HepG2 (cell line): ENCODE measurements at regions not wholly inside any gene's neighbourhood (a gene's known extent, or its start where the extent isn't known, plus 50 kb on each side); places are given as distances from the start of the nearest gene placed in this dataset.
A peak's percentile ranks its signal among the peaks of the same experiment; 100 is the strongest.

Experiments
- ATAC-seq: fragments of 200-7000 bp; cut with Tn5 transposase; 3 replicates; pipeline ENCODE4 v1.9.1; 2020; ENCODE audit warnings: mild to moderate bottlenecking, moderate library complexity
- BruUV-seq: library from RNA; stranded (reverse); fragments of 400-500 nt; replicated peaks from 2 replicates; lab custom pipeline; 2021; lab: Mats Ljungman, UMichigan
- CTCF ChIA-PET: fragments of 300-600 bp; formaldehyde crosslinking; extraction: SDS; loops from one replicate; lab custom pipeline; 2021; ENCODE audit warnings: low total read pairs, inconsistent platforms, low intra/inter-chr PET ratio; lab: Yijun Ruan, JAX
- POLR2A ChIA-PET: fragments of 350-600 bp; sonication (Branson Sonifier 250); formaldehyde crosslinking; loops from one replicate; lab custom pipeline; 2020; ENCODE audit warnings: antibody characterized with exemption, inconsistent platforms; lab: Yijun Ruan, JAX
- DNase-seq: peaks from one replicate; pipeline ENCODE4 v3.0.0-alpha.2; 2015; ENCODE audit warnings: low spot score
- FAIRE-seq: peaks from 3 replicates; lab custom pipeline; 2011; peaks lifted over from hg19 to GRCh38; lab: Jason Lieb, UNC
- H2AFZ ChIP-seq: one replicate; pipeline ENCODE4 v1.6.1; 2011; ENCODE audit warnings: low read length, inconsistent platforms
- H3K27ac ChIP-seq: fragments of 300-600 bp; 3 replicates; pipeline ENCODE4 v1.8.0; 2011; ENCODE audit warnings: mixed run types, mild to moderate bottlenecking, mixed read lengths, low read length, inconsistent platforms; ENCODE audit not compliant: insufficient read depth; ENCODE audit errors: extremely low read length
- H3K27me3 ChIP-seq, 2 experiments: fragments of 200-600 bp in 1 of 2; 2 replicates in 1 of 2; 3 replicates in 1 of 2; pipeline versions ENCODE4 v1.6.0 to v1.8.0; 2011; ENCODE audit warnings: low read length in 2 of 2, mild to moderate bottlenecking in 2 of 2, moderate library complexity in 2 of 2, inconsistent platforms in 1 of 2; ENCODE audit not compliant: insufficient read depth in 2 of 2, control insufficient read depth in 1 of 2
- H3K36me3 ChIP-seq, 2 experiments: fragments of 200-600 bp in 1 of 2; replicated peaks in 1 of 2; 2 replicates in 1 of 2; 3 replicates in 1 of 2; pipeline versions ENCODE4 v1.5.1 to v1.8.0; 2011; ENCODE audit warnings: low read length in 2 of 2, inconsistent platforms in 1 of 2; ENCODE audit not compliant: insufficient read depth in 2 of 2, control insufficient read depth in 1 of 2
- H3K4me1 ChIP-seq: 2 replicates; pipeline ENCODE4 v1.5.1; 2012; ENCODE audit warnings: low read length, inconsistent platforms; ENCODE audit not compliant: insufficient read depth
- H3K4me2 ChIP-seq: 2 replicates; pipeline ENCODE4 v1.6.0; 2011; ENCODE audit warnings: low read depth, low read length, inconsistent platforms
- H3K4me3 ChIP-seq, 3 experiments: fragments of 200-600 bp in 1 of 3; sonication (generic), shearing (Covaris generic) in 1 of 3; replicated peaks in 1 of 3; 2 replicates each; pipeline ENCODE4 v1.5.1; 2011 to 2016; ENCODE audit warnings: low read length in 3 of 3, inconsistent platforms in 2 of 3, low read depth in 2 of 3, mild to moderate bottlenecking in 2 of 3, control low read depth in 1 of 3, mixed read lengths in 1 of 3; ENCODE audit not compliant: insufficient read depth in 1 of 3
- H3K79me2 ChIP-seq: one replicate; pipeline ENCODE4 v1.6.1; 2011; ENCODE audit warnings: low read length, inconsistent platforms; ENCODE audit not compliant: insufficient read depth
- H3K9ac ChIP-seq: 2 replicates; pipeline ENCODE4 v1.6.0; 2011; ENCODE audit warnings: mild to moderate bottlenecking, low read depth, low read length, inconsistent platforms; ENCODE audit not compliant: insufficient read depth
- H3K9me3 ChIP-seq: 2 replicates; pipeline ENCODE4 v1.5.1; 2012; ENCODE audit warnings: mild to moderate bottlenecking, low read length
- H4K20me1 ChIP-seq: 2 replicates; pipeline ENCODE4 v1.6.0; 2011; ENCODE audit warnings: inconsistent platforms, mild to moderate bottlenecking, low read length, moderate library complexity; ENCODE audit not compliant: insufficient read depth
- ASH2L ChIP-seq: fragments of 300-600, 200-600 bp; sonication (generic); IDR thresholded peaks from 2 replicates; pipeline ENCODE4 v1.7.0; 2017; ENCODE audit warnings: low read depth, mild to moderate bottlenecking, moderate library complexity, mixed read lengths, low read length; ENCODE audit not compliant: insufficient read length
- CREB1 ChIP-seq, 2 experiments: fragments of 450-650 bp in 1 of 2; IDR thresholded peaks; 2 replicates each; pipeline ENCODE4 v1.6.1; 2016 to 2017; ENCODE audit warnings: control low read depth in 1 of 2, mild to moderate bottlenecking in 1 of 2, missing compliant biosample characterization in 1 of 2, missing genetic modification characterization in 1 of 2
- CREM ChIP-seq, 2 experiments: sonication (generic) in 1 of 2; formaldehyde crosslinking in 1 of 2; IDR thresholded peaks; 2 replicates each; pipeline versions ENCODE4 v1.4.0 to v1.6.1; 2016 to 2020; ENCODE audit warnings: antibody characterized with exemption in 1 of 2, mild to moderate bottlenecking in 1 of 2, missing genetic modification reagents in 1 of 2
- EP300 ChIP-seq, 3 experiments: sonication (generic) in 1 of 3; formaldehyde crosslinking in 1 of 3; IDR thresholded peaks; 2 replicates each; pipeline versions ENCODE4 v1.5.1 to v1.6.1; 2011 to 2020; ENCODE audit warnings: low read depth in 2 of 3, low read length in 2 of 3, borderline replicate concordance in 1 of 3, improper control_type of control experiment in 1 of 3, mild to moderate bottlenecking in 1 of 3, missing genetic modification reagents in 1 of 3, moderate library complexity in 1 of 3
- GTF3A ChIP-seq: sonication (generic); formaldehyde crosslinking; conservative IDR thresholded peaks from 2 replicates; pipeline ENCODE4 v1.4.0; 2020; ENCODE audit warnings: mild to moderate bottlenecking, missing genetic modification reagents
- IKZF1 ChIP-seq: fragments of 450-650 bp; IDR thresholded peaks from 2 replicates; pipeline ENCODE4 v1.7.1; 2016
- JUNB ChIP-seq: sonication (generic); formaldehyde crosslinking; IDR thresholded peaks from 2 replicates; pipeline ENCODE4 v1.8.0; 2022; ENCODE audit warnings: missing genetic modification reagents, mild to moderate bottlenecking, borderline replicate concordance
- KAT8 ChIP-seq: IDR thresholded peaks from 2 replicates; pipeline ENCODE4 v1.6.1; 2016; ENCODE audit warnings: missing genetic modification reagents, missing compliant biosample characterization
- MNT ChIP-seq: fragments of 450-650 bp; IDR thresholded peaks from 2 replicates; pipeline ENCODE4 v1.6.1; 2016
- MTA1 ChIP-seq: sonication (generic); formaldehyde crosslinking; IDR thresholded peaks from 2 replicates; pipeline ENCODE4 v1.4.0; 2020; ENCODE audit warnings: missing genetic modification reagents, mild to moderate bottlenecking, borderline replicate concordance
- PLRG1 ChIP-seq: fragments of 450-650 bp; conservative IDR thresholded peaks from 2 replicates; pipeline ENCODE4 v1.6.1; 2016
- TEAD3 ChIP-seq: optimal IDR thresholded peaks from 2 replicates; pipeline ENCODE3; 2016; ENCODE audit warnings: borderline replicate concordance
- ZBTB33 ChIP-seq: sonication (generic); formaldehyde crosslinking; IDR thresholded peaks from 2 replicates; pipeline ENCODE4 v1.4.0; 2020; ENCODE audit warnings: missing genetic modification reagents
- ZNF121 ChIP-seq: sonication (generic); formaldehyde crosslinking; IDR thresholded peaks from 2 replicates; pipeline ENCODE4 v1.5.0; 2020; ENCODE audit warnings: mild to moderate bottlenecking, missing genetic modification reagents
- ZSCAN25 ChIP-seq: sonication (generic); formaldehyde crosslinking; IDR thresholded peaks from 2 replicates; pipeline ENCODE4 v1.8.0; 2022; ENCODE audit warnings: mild to moderate bottlenecking, missing genetic modification reagents
- WGBS: methylation state at CpG from one replicate; pipeline ENCODE4 v1.1.6; 2017; ENCODE audit warnings: low lambda C conversion rate; 5-methylcytosine and 5-hydroxymethylcytosine counted together
- in situ Hi-C: cut with HindIII; loops from 2 replicates; pipeline ENCODE4 v1.10.0; 2017; ENCODE audit warnings: low pct_unique_long_range_greater_than_20kb; ENCODE audit not compliant: extremely low pct_ligation_motif_present
- intact Hi-C: fragments of 100-400 bp; cut with micrococcal nuclease; formaldehyde crosslinking; loops from one replicate; pipeline ENCODE4 v1.10.0; 2022; ENCODE audit not compliant: unreplicated experiment
- TF ChIP-seq, protein P1 (sequence below): sonication (generic); formaldehyde crosslinking; IDR thresholded peaks from 2 replicates; pipeline ENCODE4 v1.4.0; 2020; ENCODE audit warnings: missing genetic modification reagents

DNA sequence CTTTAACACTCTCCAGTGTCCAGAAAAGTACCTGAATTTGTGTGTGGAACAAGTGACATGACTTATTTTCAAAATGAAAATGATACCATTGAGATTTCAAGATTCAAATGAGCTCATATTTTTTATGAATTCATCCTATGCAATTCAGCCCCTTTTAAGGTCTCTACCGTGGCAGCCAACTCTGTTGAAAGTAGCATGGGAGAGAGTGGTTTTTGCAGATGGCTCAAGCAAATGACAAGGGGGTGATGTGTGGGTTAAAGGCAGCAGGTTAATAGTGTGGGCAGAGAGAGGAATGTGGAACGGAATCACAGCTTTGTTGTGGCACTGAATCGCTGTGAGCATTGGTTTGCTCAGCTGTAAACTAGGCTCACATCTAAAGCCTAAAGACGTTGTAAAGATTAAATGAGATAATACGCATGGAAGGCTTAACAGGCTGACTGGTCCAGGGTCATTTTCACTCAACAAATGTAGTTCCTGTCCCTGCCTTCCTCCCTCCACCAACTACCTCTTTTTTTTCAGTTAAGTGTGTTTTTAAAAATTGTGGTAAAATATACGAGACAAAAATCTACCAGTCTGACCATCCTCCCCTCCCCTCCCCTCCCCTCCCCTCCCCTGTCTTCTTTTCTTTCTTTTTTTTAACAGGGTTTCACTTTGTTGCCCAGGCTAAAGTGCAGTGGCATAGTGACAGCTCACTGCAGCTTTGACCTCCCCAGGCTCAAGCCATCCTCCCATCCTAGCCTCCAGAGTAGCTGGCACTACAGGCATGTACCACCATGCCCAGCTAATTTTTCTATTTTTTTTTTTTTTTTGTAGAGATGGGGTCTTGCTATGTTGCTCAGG, 114.7 kb upstream of the ZNF217 start (continued):
- TF ChIP-seq ZNF121 = peak; percentile 23; the same call in 1 of the 2 replicates
- TF ChIP-seq TEAD3 (CRISPR knock-in tag) = peak; percentile 42
- no peak for TF ChIP-seq ZBTB33 (CRISPR knock-in tag)
- no peak for TF ChIP-seq CREB1 (IDR thresholded peaks at IDR 0.05)
- TF ChIP-seq CREB1 (CRISPR knock-in tag; IDR thresholded peaks at IDR 0.05) = no peak
- 0 out of 2 replicates have a peak, but pooled peaks have one; percentile 33 for TF ChIP-seq ZSCAN25 (CRISPR knock-in tag)
- TF ChIP-seq MTA1 (CRISPR knock-in tag) = no peak
- TF ChIP-seq EP300 (IDR thresholded peaks at IDR 0.05; ENCODE audit: low read depth in 2 of 2, low read length in 2 of 2) = no peak
- 0 out of 2 replicates have a peak, but pooled peaks have one; percentile 26 for TF ChIP-seq EP300 (CRISPR knock-in tag; IDR thresholded peaks at IDR 0.05; ENCODE audit: borderline replicate concordance)

- no peak for FAIRE-seq
- H3K27me3 ChIP-seq = no peaks in the 10 kb centered on the region
- no peaks in the 10 kb centered on the region for H3K79me2 ChIP-seq
- 65% methylated on average over 6 of the region's 6 CpGs for WGBS
- no peak overlapping the region for H3K9ac ChIP-seq
- POLR2A ChIA-PET = interaction anchor here (0.8 to 1.5 kb wide), 2 partner anchors 26 to 31 kb away, joined by 3 to 4 read pairs; no protein-coding TSS in a partner anchor
- intact Hi-C loops (no loop called here), in situ Hi-C loops (no loop called here)
- no peaks in the 10 kb centered on the region for H4K20me1 ChIP-seq
- CTCF ChIA-PET = no interaction called here
- no peak for DNase-seq
- peak overlapping the region; percentile 73 for H2AFZ ChIP-seq
- no peak overlapping the region for H3K4me3 ChIP-seq
- no TSS peak for BruUV-seq
- no peaks in the 10 kb centered on the region for H3K9me3 ChIP-seq
- no peaks in the 10 kb centered on the region for H3K36me3 ChIP-seq
- H3K4me2 ChIP-seq = peak overlapping the region; percentile 54
- no peak overlapping the region for H3K27ac ChIP-seq
- peaks cover 47% of the 10 kb centered on the region for H3K4me1 ChIP-seq
- no peak for ATAC-seq
- TF ChIP-seq ASH2L (no peak), JUNB (CRISPR knock-in tag) (peak; percentile 66; the same call in 1 of the 2 replicates), PLRG1 (0 out of 2 replicates have a peak, but pooled peaks have one; percentile 37), CREM (IDR thresholded peaks at IDR 0.05) (0 out of 2 replicates have a peak, but pooled peaks have one; percentile 4), CREM (CRISPR knock-in tag; IDR thresholded peaks at IDR 0.05) (no peak), GTF3A (CRISPR knock-in tag) (0 out of 2 replicates have a peak, but pooled peaks have one; percentile 57), MNT (peak; percentile 61), IKZF1 (0 out of 2 replicates have a peak, but pooled peaks have one; percentile 25), KAT8 (no peak)
- TF ChIP-seq, protein P1, sequence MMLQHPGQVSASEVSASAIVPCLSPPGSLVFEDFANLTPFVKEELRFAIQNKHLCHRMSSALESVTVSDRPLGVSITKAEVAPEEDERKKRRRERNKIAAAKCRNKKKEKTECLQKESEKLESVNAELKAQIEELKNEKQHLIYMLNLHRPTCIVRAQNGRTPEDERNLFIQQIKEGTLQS = no peak
These were observed 113.9 kb upstream of the ZNF217 start for GRCh38 chr20:53707371-53708055.
